GM23248 (cell line): ENCODE measurements at regions not wholly inside any gene's neighbourhood (a gene's known extent, or its start where the extent isn't known, plus 50 kb on each side); places are given as distances from the start of the nearest gene placed in this dataset.
A peak's percentile ranks its signal among the peaks of the same experiment; 100 is the strongest.

ENCODE experiments used
- DNase-seq: peaks from one replicate; pipeline ENCODE4 v3.0.0-alpha.2; 2015
- H2AFZ ChIP-seq: fragments of 200-600 bp; sonication (generic); 2 replicates; pipeline ENCODE4 v1.6.1; 2016; ENCODE audit warnings: antibody characterized with exemption
- H3F3A ChIP-seq: fragments of 200-600 bp; sonication (generic); 2 replicates; pipeline ENCODE4 v1.6.1; 2016; ENCODE audit warnings: mild to moderate bottlenecking, antibody characterized with exemption, mixed run types; ENCODE audit not compliant: insufficient read depth
- H3K27ac ChIP-seq: fragments of 200-600 bp; sonication (generic); 2 replicates; pipeline ENCODE4 v1.5.1; 2016; ENCODE audit warnings: mild to moderate bottlenecking
- H3K27me3 ChIP-seq: fragments of 200-600 bp; sonication (generic); replicated peaks from 2 replicates; pipeline ENCODE4 v1.6.1; 2016; ENCODE audit warnings: mild to moderate bottlenecking; ENCODE audit not compliant: insufficient read depth
- H3K36me3 ChIP-seq: fragments of 200-600 bp; sonication (generic); 2 replicates; pipeline ENCODE4 v1.6.1; 2016; ENCODE audit warnings: low read depth, mild to moderate bottlenecking
- H3K4me1 ChIP-seq: fragments of 200-600 bp; sonication (generic); 2 replicates; pipeline ENCODE4 v1.6.1; 2016; ENCODE audit warnings: mild to moderate bottlenecking; ENCODE audit not compliant: insufficient read depth
- H3K4me2 ChIP-seq: fragments of 200-600 bp; sonication (generic); one replicate; pipeline ENCODE4 v1.6.1; 2016; ENCODE audit warnings: mild to moderate bottlenecking; ENCODE audit not compliant: unreplicated experiment
- H3K4me3 ChIP-seq: fragments of 200-600 bp; sonication (generic); 2 replicates; pipeline ENCODE4 v1.5.1; 2016; ENCODE audit warnings: mild to moderate bottlenecking
- H3K79me2 ChIP-seq: fragments of 200-600 bp; sonication (generic); 2 replicates; pipeline ENCODE4 v1.6.1; 2016; ENCODE audit warnings: mild to moderate bottlenecking; ENCODE audit not compliant: insufficient read depth
- H3K9ac ChIP-seq: fragments of 200-600 bp; sonication (generic); 2 replicates; pipeline ENCODE4 v1.6.1; 2016; ENCODE audit warnings: mild to moderate bottlenecking
- H3K9me2 ChIP-seq: fragments of 200-600 bp; sonication (generic); 2 replicates; pipeline ENCODE4 v1.6.1; 2016; ENCODE audit warnings: mixed run types, mild to moderate bottlenecking, moderate library complexity; ENCODE audit not compliant: insufficient read depth
- H3K9me3 ChIP-seq: fragments of 200-600 bp; sonication (generic); one replicate; pipeline ENCODE4 v1.6.1; 2017; ENCODE audit warnings: low read depth
- H4K20me1 ChIP-seq: fragments of 200-600 bp; sonication (generic); 2 replicates; pipeline ENCODE4 v1.6.0; 2016; ENCODE audit not compliant: insufficient read depth
- EZH2 ChIP-seq: fragments of 200-600 bp; sonication (generic); IDR thresholded peaks from 2 replicates; pipeline ENCODE4 v1.6.1; 2018; ENCODE audit warnings: antibody characterized with exemption, mild to moderate bottlenecking; ENCODE audit not compliant: insufficient read depth, poor library complexity, severe bottlenecking
- EZH2phosphoT487 ChIP-seq: fragments of 200-600 bp; sonication (generic); IDR thresholded peaks from 2 replicates; pipeline ENCODE4 v1.6.1; 2018; ENCODE audit warnings: antibody characterized with exemption, moderate library complexity, mild to moderate bottlenecking, low read depth; ENCODE audit not compliant: insufficient read depth
- WGBS, 2 experiments: methylation state at CpG; one replicate each; pipeline ENCODE4 v1.1.6; 2015 to 2017; ENCODE audit warnings: low lambda C conversion rate in 2 of 2, low coverage in 1 of 2; ENCODE audit errors: missing lambda C conversion rate in 2 of 2; 5-methylcytosine and 5-hydroxymethylcytosine counted together
- in situ Hi-C: fragments of 300-500 bp; cut with MboI; formaldehyde crosslinking; loops from 2 replicates; pipeline ENCODE4 v1.15.0; 2020

GRCh38 chr18:28778706-28779105, 601.8 kb upstream of the CDH2 start:
- no peak for DNase-seq
- Histone ChIP-seq H3K9me3 (no peaks in the 10 kb centered on the region), H3K9me2 (no peaks in the 10 kb centered on the region), H3K27me3 (no peaks in the 10 kb centered on the region), H4K20me1 (no peaks in the 10 kb centered on the region), H3K79me2 (no peaks in the 10 kb centered on the region), H3K4me3 (no peak overlapping the region), H3K4me1 (0 out of 2 replicates have a peak, but pooled peaks cover 5% of the 10 kb centered on the region), H3K4me2 (no peak overlapping the region), H3K27ac (no peak overlapping the region), H3K36me3 (no peaks in the 10 kb centered on the region), H3K9ac (no peak overlapping the region), H3F3A (no peaks in the 10 kb centered on the region), H2AFZ (no peak overlapping the region)
- WGBS, 2 experiments: 85 to 89% methylated on average over 14 of the region's 14 CpGs
- in situ Hi-C loops: no loop called here
- no peak for TF ChIP-seq EZH2phosphoT487
- TF ChIP-seq EZH2: no peak

GRCh38 chr18:28777756-28778155, 600.8 kb upstream of the CDH2 start:
- in situ Hi-C loops: no loop called here

DNA sequence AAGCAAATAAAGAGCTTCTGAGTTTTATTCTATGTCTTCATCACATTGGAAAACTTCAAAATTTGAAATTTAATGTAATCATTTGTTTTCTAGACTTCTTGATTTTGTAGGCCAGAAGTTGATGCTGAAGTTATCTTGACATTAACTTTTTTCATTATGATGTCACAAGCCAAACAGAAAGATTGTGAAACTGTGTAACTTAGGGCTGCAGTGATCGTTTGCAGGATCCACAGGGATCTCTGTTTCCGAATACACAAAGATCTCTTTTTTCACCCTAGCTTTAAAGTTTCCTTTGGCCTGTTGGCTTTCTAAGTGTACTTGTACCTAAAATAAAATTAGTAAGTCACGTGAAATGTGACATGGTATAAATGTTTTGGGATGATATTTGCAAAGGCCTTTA, 594.9 kb upstream of the CDH2 start:
- Histone ChIP-seq H3K27me3 (no peaks in the 10 kb centered on the region), H3K79me2 (no peaks in the 10 kb centered on the region), H3K9me3 (no peaks in the 10 kb centered on the region), H3K4me1 (peaks cover 35% of the 10 kb centered on the region), H4K20me1 (no peaks in the 10 kb centered on the region), H3K4me2 (peak overlapping the region; percentile 24), H3K9me2 (no peaks in the 10 kb centered on the region), H2AFZ (peak overlapping the region; percentile 45), H3K27ac (no peak overlapping the region), H3K36me3 (no peaks in the 10 kb centered on the region), H3K9ac (no peak overlapping the region), H3F3A (peaks cover 19% of the 10 kb centered on the region), H3K4me3 (peak overlapping the region; percentile 18)
- TF ChIP-seq EZH2phosphoT487 (no peak), EZH2 (no peak)
- in situ Hi-C loops: no loop called here
- no peak for DNase-seq
- WGBS, 2 experiments: 72 to 76% methylated on average over 3 of the region's 3 CpGs

More at GRCh38 chr18:28777756-28778155, 600.8 kb upstream of the CDH2 start:
- Histone ChIP-seq H3K79me2 (no peaks in the 10 kb centered on the region), H3K4me2 (no peak overlapping the region), H3K9ac (no peak overlapping the region), H3K4me3 (no peak overlapping the region), H3K9me3 (no peaks in the 10 kb centered on the region), H3F3A (no peaks in the 10 kb centered on the region), H3K4me1 (0 out of 2 replicates have a peak, but pooled peaks cover 5% of the 10 kb centered on the region), H2AFZ (no peak overlapping the region), H4K20me1 (no peaks in the 10 kb centered on the region), H3K36me3 (no peaks in the 10 kb centered on the region), H3K9me2 (no peaks in the 10 kb centered on the region), H3K27me3 (no peaks in the 10 kb centered on the region), H3K27ac (no peak overlapping the region)
- no peak for DNase-seq
- TF ChIP-seq EZH2phosphoT487 (no peak), EZH2 (no peak)
- 85 to 86% methylated on average over 1 of the region's 1 CpG for WGBS, 2 experiments

DNA sequence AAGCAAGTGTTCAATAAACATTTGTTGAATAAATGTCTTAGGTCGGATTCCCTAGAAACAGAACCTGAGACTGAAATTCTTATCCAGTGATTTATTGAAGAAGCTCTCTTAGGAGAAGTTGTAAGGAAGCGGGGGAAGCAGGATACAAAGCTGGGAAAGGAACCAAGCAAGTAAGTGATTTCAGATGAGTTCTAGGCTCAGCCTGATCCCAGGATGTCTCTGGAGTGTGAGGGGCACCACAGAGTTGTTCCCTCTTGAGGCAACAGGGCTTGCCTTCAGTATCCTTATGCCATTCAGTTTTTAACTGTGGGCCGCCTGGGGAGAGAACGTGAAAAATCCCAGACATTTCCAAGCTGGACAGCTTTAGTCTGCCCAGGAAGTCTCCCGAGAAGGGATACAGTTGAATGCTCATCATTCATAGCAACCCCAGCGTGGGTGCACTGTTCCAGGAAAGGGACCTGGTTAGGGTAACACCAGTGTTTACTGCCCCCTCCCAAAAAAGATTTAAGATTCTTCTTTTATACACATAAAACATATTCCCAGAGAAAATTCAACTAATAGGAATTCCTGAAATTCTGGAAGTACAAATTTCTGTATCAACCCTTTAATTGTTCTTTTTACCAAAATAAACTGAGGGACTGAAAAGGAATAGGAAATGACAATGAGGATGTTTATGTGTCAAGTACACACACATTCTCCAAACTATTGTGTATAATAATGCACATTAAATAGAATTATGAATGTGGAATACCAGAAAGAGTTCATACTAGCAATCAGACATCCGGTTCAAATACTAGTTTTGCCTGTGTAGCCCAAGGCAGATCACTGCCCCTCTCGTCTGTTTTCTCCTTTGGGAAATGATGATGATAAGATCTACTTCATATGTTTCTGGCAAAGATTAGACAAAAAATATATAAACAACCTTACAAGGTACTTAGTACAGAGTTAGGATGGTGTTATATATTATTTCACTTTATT, 592.1 kb upstream of the CDH2 start:
- Histone ChIP-seq H3K9ac (no peak overlapping the region), H3K9me2 (no peaks in the 10 kb centered on the region), H2AFZ (peak overlapping the region; percentile 20), H3K4me2 (peak overlapping the region; percentile 69), H3K79me2 (no peaks in the 10 kb centered on the region), H3K9me3 (no peaks in the 10 kb centered on the region), H4K20me1 (no peaks in the 10 kb centered on the region), H3K36me3 (no peaks in the 10 kb centered on the region), H3K4me1 (peaks cover 48% of the 10 kb centered on the region), H3K4me3 (no peak overlapping the region), H3K27me3 (no peaks in the 10 kb centered on the region), H3K27ac (peak overlapping the region; percentile 72; the same call in 1 of the 2 replicates), H3F3A (peaks cover 31% of the 10 kb centered on the region)
- WGBS, 2 experiments: 74 to 76% methylated on average over 8 of the region's 8 CpGs
- TF ChIP-seq EZH2 (no peak), EZH2phosphoT487 (no peak)
- peak; percentile 29 for DNase-seq
- in situ Hi-C loops: no loop called here
